Mesodermal cell (in vitro differentiated cells): ENCODE measurements at regions not wholly inside any gene's neighbourhood (a gene's known extent, or its start where the extent isn't known, plus 50 kb on each side); places are given as distances from the start of the nearest gene placed in this dataset.
"Not testable (repeated sequence)": the region's sequence is repeated elsewhere in the genome, so short reads cannot be mapped to it uniquely, and the experiment has no call there.

Source experiments
- H3K27ac ChIP-seq: 2 replicates; pipeline ENCODE4 v1.7.0; 2013; ENCODE audit warnings: mild to moderate bottlenecking, low read depth, low read length, moderate library complexity; ENCODE audit not compliant: severe bottlenecking
- H3K36me3 ChIP-seq: 2 replicates; pipeline ENCODE4 v1.7.1; 2013; ENCODE audit warnings: mild to moderate bottlenecking, low read length, moderate library complexity; ENCODE audit not compliant: control insufficient read depth, insufficient read depth
- H3K4me1 ChIP-seq: one replicate; pipeline ENCODE4 v1.7.1; 2013; ENCODE audit warnings: mild to moderate bottlenecking, low read length; ENCODE audit not compliant: insufficient read depth, control insufficient read depth, poor library complexity, severe bottlenecking
- H3K4me3 ChIP-seq: 2 replicates; pipeline ENCODE4 v1.7.0; 2013; ENCODE audit warnings: low read length, control low read depth, mild to moderate bottlenecking; ENCODE audit not compliant: insufficient read depth, poor library complexity, severe bottlenecking; ENCODE audit errors: extremely low read depth
- H3K9me3 ChIP-seq: 2 replicates; pipeline ENCODE4 v1.7.1; 2013; ENCODE audit warnings: mild to moderate bottlenecking, low read length, moderate library complexity; ENCODE audit not compliant: control insufficient read depth
- WGBS, 2 experiments: methylation state at CpG; one replicate each; pipeline ENCODE4 v1.1.5; 2013; ENCODE audit warnings: missing lambda C conversion rate in 2 of 2; ENCODE audit not compliant: insufficient coverage in 2 of 2; 5-methylcytosine and 5-hydroxymethylcytosine counted together

- H3K4me3 ChIP-seq, H3K4me1 ChIP-seq, H3K9me3 ChIP-seq, H3K36me3 ChIP-seq, H3K27ac ChIP-seq: not testable (repeated sequence)
- 97 to 100% methylated on average over 1 to 5 of the region's 11 CpGs for WGBS, 2 experiments
These were observed 198.0 kb upstream of the DIAPH2 start for GRCh38 chrX:96486687-96487086.

- Histone ChIP-seq H3K36me3 (no peaks in the 10 kb centered on the region), H3K27ac (no peak overlapping the region), H3K4me1 (no peaks in the 10 kb centered on the region), H3K4me3 (no peak overlapping the region), H3K9me3 (no peaks in the 10 kb centered on the region)
- no CpG with 5 or more reads among the region's 2 CpGs for WGBS, 2 experiments
These were observed 182.1 kb upstream of the DIAPH2 start for GRCh38 chrX:96502507-96502906.

- not testable (repeated sequence) for H3K9me3 ChIP-seq, H3K4me1 ChIP-seq, H3K36me3 ChIP-seq, H3K27ac ChIP-seq, H3K4me3 ChIP-seq
- no CpG with 5 or more reads among the region's 2 CpGs for WGBS, 2 experiments
These were observed 155.3 kb upstream of the DIAPH2 start for GRCh38 chrX:96529386-96529785.

GRCh38 chrX:96538104-96538725 lies 146.4 kb upstream of the DIAPH2 start:
- Histone ChIP-seq H3K4me3 (no peak overlapping the region), H3K27ac (no peak overlapping the region), H3K36me3 (no peaks in the 10 kb centered on the region), H3K4me1 (no peaks in the 10 kb centered on the region), H3K9me3 (no peaks in the 10 kb centered on the region)
- 86% methylated on average over 7 of the region's 12 CpGs; no CpG with 5 or more reads in 1 of the 2 experiments for WGBS, 2 experiments

- Histone ChIP-seq H3K4me3 (no peak overlapping the region), H3K9me3 (no peaks in the 10 kb centered on the region), H3K27ac (no peak overlapping the region), H3K4me1 (no peaks in the 10 kb centered on the region), H3K36me3 (no peaks in the 10 kb centered on the region)
- WGBS, 2 experiments: no CpG with 5 or more reads among the region's 2 CpGs
These were observed 144.5 kb upstream of the DIAPH2 start for GRCh38 chrX:96540111-96540631.

- not testable (repeated sequence) for H3K36me3 ChIP-seq, H3K4me3 ChIP-seq, H3K27ac ChIP-seq, H3K4me1 ChIP-seq, H3K9me3 ChIP-seq
- 80% methylated on average over 1 of the region's 7 CpGs; no CpG with 5 or more reads in 1 of the 2 experiments for WGBS, 2 experiments
These were observed 138.4 kb upstream of the DIAPH2 start for GRCh38 chrX:96546281-96546680.

- Histone ChIP-seq H3K4me3 (no peak overlapping the region), H3K4me1 (no peaks in the 10 kb centered on the region), H3K27ac (no peak overlapping the region), H3K9me3 (no peaks in the 10 kb centered on the region), H3K36me3 (no peaks in the 10 kb centered on the region)
- WGBS, 2 experiments: no CpG with 5 or more reads among the region's 6 CpGs
These were observed 133.2 kb upstream of the DIAPH2 start for GRCh38 chrX:96551322-96551872.

- no peak overlapping the region for H3K27ac ChIP-seq
- H3K9me3 ChIP-seq: no peaks in the 10 kb centered on the region
- no CpG with 5 or more reads among the region's 2 CpGs for WGBS, 2 experiments
- H3K4me1 ChIP-seq: no peaks in the 10 kb centered on the region
- H3K36me3 ChIP-seq: no peaks in the 10 kb centered on the region
- no peak overlapping the region for H3K4me3 ChIP-seq
These were observed 127.8 kb upstream of the DIAPH2 start for GRCh38 chrX:96556886-96557285.

GRCh38 chrX:96561129-96561528 lies 123.5 kb upstream of the DIAPH2 start:
- no CpG with 5 or more reads among the region's 5 CpGs for WGBS, 2 experiments
- not testable (repeated sequence) for H3K27ac ChIP-seq, H3K9me3 ChIP-seq, H3K4me3 ChIP-seq, H3K36me3 ChIP-seq, H3K4me1 ChIP-seq

- WGBS, 2 experiments: no CpG with 5 or more reads among the region's 1 CpG
- no peaks in the 10 kb centered on the region for H3K9me3 ChIP-seq
- no peak overlapping the region for H3K27ac ChIP-seq
- H3K4me3 ChIP-seq: no peak overlapping the region
- no peaks in the 10 kb centered on the region for H3K4me1 ChIP-seq
- no peaks in the 10 kb centered on the region for H3K36me3 ChIP-seq
These were observed 121.0 kb upstream of the DIAPH2 start for GRCh38 chrX:96563646-96564045.

GRCh38 chrX:96564595-96564994 lies 120.0 kb upstream of the DIAPH2 start:
- no CpG with 5 or more reads among the region's 1 CpG for WGBS, 2 experiments
- no peak overlapping the region for H3K27ac ChIP-seq

More at GRCh38 chrX:96564595-96564994, 120.0 kb upstream of the DIAPH2 start:
- Histone ChIP-seq H3K4me1 (no peaks in the 10 kb centered on the region), H3K4me3 (no peak overlapping the region), H3K9me3 (no peaks in the 10 kb centered on the region), H3K36me3 (no peaks in the 10 kb centered on the region)
